ENCODE measurements at regions not wholly inside any gene's neighbourhood (a gene's known extent, or its start where the extent isn't known, plus 50 kb on each side); places are given as distances from the start of the nearest gene placed in this dataset.

DNA sequence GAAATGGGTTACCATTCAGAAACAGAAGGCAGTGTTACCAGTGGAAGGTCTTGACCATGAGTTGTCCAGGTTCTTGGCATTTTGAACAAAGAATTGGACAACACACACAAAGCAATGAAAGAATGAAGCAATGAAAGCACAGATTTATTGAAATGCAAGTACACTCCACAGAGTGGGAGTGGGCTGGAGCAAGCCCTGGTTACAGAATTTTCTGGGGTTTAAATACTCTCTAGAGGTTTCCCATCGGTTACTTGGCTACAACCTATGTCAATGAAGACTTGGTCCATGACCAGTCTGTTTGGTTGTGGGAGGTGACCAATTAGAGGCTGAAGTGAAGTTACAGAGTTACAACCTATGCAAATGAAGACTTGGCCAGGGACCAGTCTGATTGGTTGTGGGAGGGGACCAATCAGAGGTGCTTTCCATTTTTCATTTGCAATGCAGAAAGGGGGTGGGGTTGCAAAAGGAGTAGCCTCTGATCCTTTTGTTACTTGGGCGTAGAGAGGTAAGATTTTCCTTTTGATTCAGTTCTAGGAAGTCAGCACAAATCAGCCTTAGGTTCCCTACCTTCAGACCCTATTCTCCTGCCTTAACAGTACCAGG is 71.7 kb upstream of the SPRY4 start:
- TF ChIP-seq POLR2AphosphoS5 (IDR thresholded peaks at IDR 0.05; ENCODE audit: low read depth, low read length) = no peak
- no peak for TF ChIP-seq TAF1 (IDR thresholded peaks at IDR 0.05; ENCODE audit: borderline replicate concordance, insufficient read depth, low read length)

Measured in PFSK-1 (cell line).